Kasumi-1 (cell line): ENCODE measurements at regions not wholly inside any gene's neighbourhood (a gene's known extent, or its start where the extent isn't known, plus 50 kb on each side); places are given as distances from the start of the nearest gene placed in this dataset.

ENCODE experiments used
- DNase-seq, 2 experiments: peaks; one replicate each; lab custom pipeline; 2025; lab: John Stamatoyannopoulos, UW

GRCh38 chr3:107323723-107324122, 53.5 kb upstream of the CCDC54 start:
- no peak for DNase-seq

- no peak for DNase-seq
These were observed 51.8 kb upstream of the CCDC54 start for GRCh38 chr3:107325446-107325845.
